ENCODE measurements at regions not wholly inside any gene's neighbourhood (a gene's known extent, or its start where the extent isn't known, plus 50 kb on each side); places are given as distances from the start of the nearest gene placed in this dataset.

DNA sequence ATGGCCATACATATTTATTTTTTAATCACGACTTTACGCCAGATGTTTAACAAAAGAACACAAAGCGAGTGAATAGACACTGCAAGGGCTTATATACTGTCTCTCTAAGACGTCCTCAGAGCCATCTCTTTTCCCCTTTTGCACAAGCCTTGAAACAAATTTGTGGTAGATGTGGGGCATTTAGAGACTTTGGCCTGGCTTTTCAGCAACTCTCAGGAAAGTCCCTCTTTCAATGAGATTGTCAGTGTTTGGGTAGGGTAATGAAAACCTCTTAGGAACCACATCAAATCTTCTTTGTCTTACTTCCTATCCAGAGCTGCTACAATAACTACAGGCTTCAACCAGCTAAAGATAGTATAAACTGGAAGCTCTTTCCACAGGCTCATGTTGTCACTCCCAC lies 380.0 kb downstream of the ANXA1 start:
- Histone ChIP-seq H3K4me3 (ENCODE audit: insufficient read depth, low read length, poor library complexity, severe bottlenecking) (no peak overlapping the region), H3K4me2 (ENCODE audit: low read depth, low read length, poor library complexity, severe bottlenecking) (no peak overlapping the region), H3F3A (ENCODE audit: insufficient read depth) (no peaks in the 10 kb centered on the region), H3K27ac (ENCODE audit: low read depth, low read length) (no peak overlapping the region), H3K27me3 (ENCODE audit: low read length) (no peaks in the 10 kb centered on the region), H4K20me1 (ENCODE audit: low read depth, low read length) (no peaks in the 10 kb centered on the region), H3K9ac (ENCODE audit: low read length) (no peak overlapping the region), H3K36me3 (ENCODE audit: low read length) (no peaks in the 10 kb centered on the region), H3K9me2 (replicated peaks; ENCODE audit: insufficient read depth, low read length) (no peaks in the 10 kb centered on the region), H2AFZ (ENCODE audit: low read depth, low read length, severe bottlenecking) (no peak overlapping the region), H3K79me2 (ENCODE audit: insufficient read depth, low read length) (no peaks in the 10 kb centered on the region), H3K9me3 (ENCODE audit: insufficient read depth, low read length) (no peaks in the 10 kb centered on the region)
- no peak for TF ChIP-seq EZH2phosphoT487 (conservative IDR thresholded peaks at IDR 0.05; ENCODE audit: low read length)

- no peaks in the 10 kb centered on the region for H3K36me3 ChIP-seq (ENCODE audit: low read length)
- H3K27me3 ChIP-seq (ENCODE audit: low read length): no peaks in the 10 kb centered on the region
- TF ChIP-seq EZH2phosphoT487 (conservative IDR thresholded peaks at IDR 0.05; ENCODE audit: low read length) (no peak), CTCF (IDR thresholded peaks at IDR 0.05; ENCODE audit: insufficient read depth, low read length, poor library complexity, severe bottlenecking) (no peak)
- no peak overlapping the region for H3K9ac ChIP-seq (ENCODE audit: low read length)
- H4K20me1 ChIP-seq (ENCODE audit: low read depth, low read length): no peaks in the 10 kb centered on the region
- no peaks in the 10 kb centered on the region for H3K79me2 ChIP-seq (ENCODE audit: insufficient read depth, low read length)
- no peak overlapping the region for H3K27ac ChIP-seq (ENCODE audit: low read depth, low read length)
- no peak overlapping the region for H3K4me3 ChIP-seq (ENCODE audit: insufficient read depth, low read length, poor library complexity, severe bottlenecking)
- H2AFZ ChIP-seq (ENCODE audit: low read depth, low read length, severe bottlenecking): no peak overlapping the region
- no peaks in the 10 kb centered on the region for H3F3A ChIP-seq (ENCODE audit: insufficient read depth)
- H3K4me2 ChIP-seq (ENCODE audit: low read depth, low read length, poor library complexity, severe bottlenecking): no peak overlapping the region
- no peaks in the 10 kb centered on the region for H3K9me3 ChIP-seq (ENCODE audit: insufficient read depth, low read length)
- H3K9me2 ChIP-seq (replicated peaks; ENCODE audit: insufficient read depth, low read length): no peaks in the 10 kb centered on the region
Measured at GRCh38 chr9:73532985-73533384, 381.3 kb downstream of the ANXA1 start.

DNA sequence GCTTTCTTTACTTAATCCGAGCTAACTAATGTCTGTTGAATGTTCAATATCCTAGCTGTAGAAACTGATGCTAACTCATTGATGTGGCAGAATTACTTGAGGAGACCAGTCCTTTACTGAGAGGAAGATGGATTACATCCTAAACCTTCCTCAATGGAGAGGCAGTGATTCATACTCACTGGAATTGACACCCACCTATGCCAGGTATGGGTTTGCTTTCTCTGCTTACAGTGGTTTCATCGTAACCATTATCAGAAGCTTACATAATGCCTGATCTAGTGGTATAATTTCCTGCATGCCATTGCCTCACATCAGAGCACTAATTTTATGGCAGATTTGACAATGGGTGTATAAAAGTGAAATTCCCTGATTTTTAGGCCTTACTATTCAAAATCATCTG lies 384.7 kb downstream of the ANXA1 start:
- Histone ChIP-seq H3K27me3 (ENCODE audit: low read length) (no peaks in the 10 kb centered on the region), H3K36me3 (ENCODE audit: low read length) (no peaks in the 10 kb centered on the region), H2AFZ (ENCODE audit: low read depth, low read length, severe bottlenecking) (no peak overlapping the region), H3K4me3 (ENCODE audit: insufficient read depth, low read length, poor library complexity, severe bottlenecking) (no peak overlapping the region), H3K27ac (ENCODE audit: low read depth, low read length) (no peak overlapping the region), H3F3A (ENCODE audit: insufficient read depth) (no peaks in the 10 kb centered on the region), H3K9me2 (replicated peaks; ENCODE audit: insufficient read depth, low read length) (no peaks in the 10 kb centered on the region), H3K9ac (ENCODE audit: low read length) (no peak overlapping the region), H4K20me1 (ENCODE audit: low read depth, low read length) (no peaks in the 10 kb centered on the region), H3K9me3 (ENCODE audit: insufficient read depth, low read length) (no peaks in the 10 kb centered on the region), H3K4me2 (ENCODE audit: low read depth, low read length, poor library complexity, severe bottlenecking) (no peak overlapping the region), H3K79me2 (ENCODE audit: insufficient read depth, low read length) (no peaks in the 10 kb centered on the region)
- TF ChIP-seq EZH2phosphoT487 (conservative IDR thresholded peaks at IDR 0.05; ENCODE audit: low read length) (no peak), CTCF (IDR thresholded peaks at IDR 0.05; ENCODE audit: insufficient read depth, low read length, poor library complexity, severe bottlenecking) (no peak)

DNA sequence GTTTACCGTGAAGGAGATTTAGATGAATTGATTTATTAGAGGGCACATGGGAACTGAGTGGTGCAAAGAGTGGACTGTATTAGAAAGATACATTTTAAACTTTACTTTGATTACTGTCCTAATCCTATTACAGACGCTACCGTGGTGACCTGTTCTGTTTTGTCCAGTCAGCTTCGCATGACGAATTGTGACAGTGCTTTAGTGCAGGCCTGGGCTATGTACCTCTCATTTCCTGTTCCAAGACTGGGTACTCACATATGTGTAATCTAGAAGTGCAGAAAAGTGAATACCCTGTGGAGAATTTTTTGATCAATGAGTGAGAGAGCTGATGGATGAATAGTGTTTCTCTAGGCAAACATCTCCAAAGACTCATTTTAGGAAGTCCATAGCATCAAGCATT lies 385.9 kb downstream of the ANXA1 start:
- Histone ChIP-seq H3K36me3 (ENCODE audit: low read length) (no peaks in the 10 kb centered on the region), H3K4me2 (ENCODE audit: low read depth, low read length, poor library complexity, severe bottlenecking) (no peak overlapping the region), H2AFZ (ENCODE audit: low read depth, low read length, severe bottlenecking) (no peak overlapping the region), H3K9me2 (replicated peaks; ENCODE audit: insufficient read depth, low read length) (no peaks in the 10 kb centered on the region), H4K20me1 (ENCODE audit: low read depth, low read length) (no peaks in the 10 kb centered on the region), H3K27ac (ENCODE audit: low read depth, low read length) (no peak overlapping the region), H3K9ac (ENCODE audit: low read length) (no peak overlapping the region), H3K4me3 (ENCODE audit: insufficient read depth, low read length, poor library complexity, severe bottlenecking) (no peak overlapping the region), H3K27me3 (ENCODE audit: low read length) (no peaks in the 10 kb centered on the region), H3K9me3 (ENCODE audit: insufficient read depth, low read length) (no peaks in the 10 kb centered on the region), H3F3A (ENCODE audit: insufficient read depth) (no peaks in the 10 kb centered on the region), H3K79me2 (ENCODE audit: insufficient read depth, low read length) (no peaks in the 10 kb centered on the region)
- no peak for TF ChIP-seq CTCF (IDR thresholded peaks at IDR 0.05; ENCODE audit: insufficient read depth, low read length, poor library complexity, severe bottlenecking)
- TF ChIP-seq EZH2phosphoT487 (conservative IDR thresholded peaks at IDR 0.05; ENCODE audit: low read length): no peak

Data from SU-DHL-6 (cell line).